ENCODE measurements at regions not wholly inside any gene's neighbourhood (a gene's known extent, or its start where the extent isn't known, plus 50 kb on each side); places are given as distances from the start of the nearest gene placed in this dataset.
A peak's percentile ranks its signal among the peaks of the same experiment; 100 is the strongest.

DNA sequence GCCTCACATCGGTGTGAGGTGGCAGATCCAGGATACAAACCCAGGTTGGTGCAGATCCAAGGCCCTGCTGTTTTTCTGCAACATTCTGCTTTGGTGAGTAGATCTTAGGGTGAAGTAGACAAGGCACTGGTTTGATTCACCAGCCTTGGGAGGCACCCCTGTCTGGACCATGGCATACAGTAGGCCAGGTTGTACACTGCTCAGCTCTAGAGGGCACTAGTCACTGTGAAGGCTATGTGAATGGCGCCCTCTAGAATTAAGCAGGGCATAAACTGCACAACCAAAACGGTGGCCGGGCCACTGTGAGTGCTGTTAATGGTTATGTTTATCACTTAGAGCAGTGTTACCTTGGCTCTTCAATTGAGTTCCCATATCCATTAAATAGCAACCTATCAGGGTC lies 280.6 kb upstream of the PWP1 start:
- TF ChIP-seq, protein P1, sequence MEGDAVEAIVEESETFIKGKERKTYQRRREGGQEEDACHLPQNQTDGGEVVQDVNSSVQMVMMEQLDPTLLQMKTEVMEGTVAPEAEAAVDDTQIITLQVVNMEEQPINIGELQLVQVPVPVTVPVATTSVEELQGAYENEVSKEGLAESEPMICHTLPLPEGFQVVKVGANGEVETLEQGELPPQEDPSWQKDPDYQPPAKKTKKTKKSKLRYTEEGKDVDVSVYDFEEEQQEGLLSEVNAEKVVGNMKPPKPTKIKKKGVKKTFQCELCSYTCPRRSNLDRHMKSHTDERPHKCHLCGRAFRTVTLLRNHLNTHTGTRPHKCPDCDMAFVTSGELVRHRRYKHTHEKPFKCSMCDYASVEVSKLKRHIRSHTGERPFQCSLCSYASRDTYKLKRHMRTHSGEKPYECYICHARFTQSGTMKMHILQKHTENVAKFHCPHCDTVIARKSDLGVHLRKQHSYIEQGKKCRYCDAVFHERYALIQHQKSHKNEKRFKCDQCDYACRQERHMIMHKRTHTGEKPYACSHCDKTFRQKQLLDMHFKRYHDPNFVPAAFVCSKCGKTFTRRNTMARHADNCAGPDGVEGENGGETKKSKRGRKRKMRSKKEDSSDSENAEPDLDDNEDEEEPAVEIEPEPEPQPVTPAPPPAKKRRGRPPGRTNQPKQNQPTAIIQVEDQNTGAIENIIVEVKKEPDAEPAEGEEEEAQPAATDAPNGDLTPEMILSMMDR (conservative IDR thresholded peaks at IDR 0.05), result peak; percentile 74
- no peak for TF ChIP-seq ZFX (IDR thresholded peaks at IDR 0.05)
